Gastrocnemius medialis (tissue), 4 donors: ENCODE measurements at regions not wholly inside any gene's neighbourhood (a gene's known extent, or its start where the extent isn't known, plus 50 kb on each side); places are given as distances from the start of the nearest gene placed in this dataset.

Experiments
- ATAC-seq, 2 donors: fragments of 150-250 bp; one replicate each; pipeline ENCODE4 v1.9.1; 2016
- DNase-seq, 2 donors: peaks; one replicate each; pipeline ENCODE4 v3.0.0-alpha.2; 2019
- H3K27ac ChIP-seq, 4 donors: fragments of 200-600 bp; sonication (generic); 1 replicate in 1 of 4; 2 replicates in 3 of 4; pipeline ENCODE4 v1.5.1; 2016 to 2018; ENCODE audit warnings: mild to moderate bottlenecking in 2 of 4, moderate library complexity in 1 of 4
- H3K27me3 ChIP-seq, 3 donors: fragments of 200-600 bp; sonication (generic) in 2 of 3; 1 replicate in 1 of 3; 2 replicates in 2 of 3; pipeline versions ENCODE4 v1.5.1 to v1.6.0; 2016 to 2019; ENCODE audit warnings: mild to moderate bottlenecking in 1 of 3, moderate library complexity in 1 of 3
- H3K36me3 ChIP-seq, 2 donors: fragments of 200-600 bp; sonication (generic) in 1 of 2; one replicate each; pipeline ENCODE4 v1.5.1; 2017 to 2018
- H3K4me1 ChIP-seq, 2 donors: fragments of 200-600 bp; sonication (generic) in 1 of 2; one replicate each; pipeline ENCODE4 v1.5.1; 2016 to 2017; ENCODE audit warnings: mild to moderate bottlenecking in 2 of 2
- H3K4me3 ChIP-seq, 4 donors: fragments of 200-600 bp; sonication (generic) in 3 of 4; 1 replicate in 1 of 4; 2 replicates in 3 of 4; pipeline ENCODE4 v1.5.1; 2016 to 2019; ENCODE audit warnings: mild to moderate bottlenecking in 2 of 4
- H3K9me3 ChIP-seq, 3 donors: fragments of 200-600 bp; sonication (generic) in 2 of 3; 1 replicate in 1 of 3; 2 replicates in 2 of 3; pipeline ENCODE4 v1.5.1; 2016 to 2019
- POLR2A ChIP-seq, 2 donors: fragments of 450-650 bp; IDR thresholded peaks; one replicate each; pipeline ENCODE4 v1.6.1; 2017; ENCODE audit warnings: antibody characterized with exemption in 2 of 2, mild to moderate bottlenecking in 2 of 2, moderate library complexity in 2 of 2
- in situ Hi-C, 4 donors: fragments of 200-750 bp; cut with MboI; loops; one replicate each; pipeline versions ENCODE4 v1.15.0 to v1.8.0; 2017; ENCODE audit warnings: low sequenced_read_pairs in 4 of 4
- intact Hi-C: fragments of 100-400 bp; cut with DNase I; formaldehyde crosslinking; loops from one replicate; pipeline ENCODE4 v1.15.1; 2023; ENCODE audit warnings: low total_unique reads
- TF ChIP-seq, protein P1 (sequence below), 5 experiments: fragments of 450-650 bp in 3 of 5; fragments of 200-600 bp in 2 of 5; sonication (generic) in 2 of 5; IDR thresholded peaks in 4 of 5; conservative IDR thresholded peaks in 1 of 5; 1 replicate in 4 of 5; 2 replicates in 1 of 5; pipeline ENCODE4 v1.5.1; 2016 to 2019; ENCODE audit warnings: antibody characterized with exemption in 5 of 5, mild to moderate bottlenecking in 3 of 5, moderate library complexity in 3 of 5

DNA sequence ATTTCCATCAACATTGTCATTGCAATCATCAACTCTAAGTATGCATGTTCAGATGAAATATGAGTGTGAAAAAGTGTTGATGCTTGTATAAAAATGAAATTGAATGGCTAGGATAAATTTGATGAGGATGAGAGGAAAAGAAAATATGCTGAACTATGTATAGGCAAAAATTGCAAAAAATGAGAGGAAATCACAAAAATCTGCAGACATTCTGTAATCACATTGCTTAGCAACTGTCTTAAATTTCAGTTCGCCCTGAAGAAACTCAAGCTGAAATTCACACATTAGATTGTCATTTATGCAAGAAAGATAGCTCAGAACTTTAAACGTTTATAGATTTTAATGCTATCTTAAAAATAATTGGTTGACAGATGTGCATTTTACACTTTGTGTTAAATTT lies 1098.8 kb upstream of the IGFBP7 start:
- ATAC-seq, result no peak
- no peak overlapping the region for H3K4me3 ChIP-seq
- no peak for DNase-seq
- H3K27me3 ChIP-seq, result no peaks in the 10 kb centered on the region
- H3K4me1 ChIP-seq, result no peaks in the 10 kb centered on the region
- intact Hi-C loops (no loop called here), in situ Hi-C loops (no loop called here)
- H3K36me3 ChIP-seq, result no peaks in the 10 kb centered on the region
- no peak for TF ChIP-seq POLR2A (IDR thresholded peaks at IDR 0.05)
- TF ChIP-seq, protein P1, sequence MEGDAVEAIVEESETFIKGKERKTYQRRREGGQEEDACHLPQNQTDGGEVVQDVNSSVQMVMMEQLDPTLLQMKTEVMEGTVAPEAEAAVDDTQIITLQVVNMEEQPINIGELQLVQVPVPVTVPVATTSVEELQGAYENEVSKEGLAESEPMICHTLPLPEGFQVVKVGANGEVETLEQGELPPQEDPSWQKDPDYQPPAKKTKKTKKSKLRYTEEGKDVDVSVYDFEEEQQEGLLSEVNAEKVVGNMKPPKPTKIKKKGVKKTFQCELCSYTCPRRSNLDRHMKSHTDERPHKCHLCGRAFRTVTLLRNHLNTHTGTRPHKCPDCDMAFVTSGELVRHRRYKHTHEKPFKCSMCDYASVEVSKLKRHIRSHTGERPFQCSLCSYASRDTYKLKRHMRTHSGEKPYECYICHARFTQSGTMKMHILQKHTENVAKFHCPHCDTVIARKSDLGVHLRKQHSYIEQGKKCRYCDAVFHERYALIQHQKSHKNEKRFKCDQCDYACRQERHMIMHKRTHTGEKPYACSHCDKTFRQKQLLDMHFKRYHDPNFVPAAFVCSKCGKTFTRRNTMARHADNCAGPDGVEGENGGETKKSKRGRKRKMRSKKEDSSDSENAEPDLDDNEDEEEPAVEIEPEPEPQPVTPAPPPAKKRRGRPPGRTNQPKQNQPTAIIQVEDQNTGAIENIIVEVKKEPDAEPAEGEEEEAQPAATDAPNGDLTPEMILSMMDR (IDR thresholded peaks at IDR 0.05 in 4 of 5, conservative IDR thresholded peaks at IDR 0.05 in 1 of 5), result no peak
- no peak overlapping the region for H3K27ac ChIP-seq
- no peaks in the 10 kb centered on the region for H3K9me3 ChIP-seq

DNA sequence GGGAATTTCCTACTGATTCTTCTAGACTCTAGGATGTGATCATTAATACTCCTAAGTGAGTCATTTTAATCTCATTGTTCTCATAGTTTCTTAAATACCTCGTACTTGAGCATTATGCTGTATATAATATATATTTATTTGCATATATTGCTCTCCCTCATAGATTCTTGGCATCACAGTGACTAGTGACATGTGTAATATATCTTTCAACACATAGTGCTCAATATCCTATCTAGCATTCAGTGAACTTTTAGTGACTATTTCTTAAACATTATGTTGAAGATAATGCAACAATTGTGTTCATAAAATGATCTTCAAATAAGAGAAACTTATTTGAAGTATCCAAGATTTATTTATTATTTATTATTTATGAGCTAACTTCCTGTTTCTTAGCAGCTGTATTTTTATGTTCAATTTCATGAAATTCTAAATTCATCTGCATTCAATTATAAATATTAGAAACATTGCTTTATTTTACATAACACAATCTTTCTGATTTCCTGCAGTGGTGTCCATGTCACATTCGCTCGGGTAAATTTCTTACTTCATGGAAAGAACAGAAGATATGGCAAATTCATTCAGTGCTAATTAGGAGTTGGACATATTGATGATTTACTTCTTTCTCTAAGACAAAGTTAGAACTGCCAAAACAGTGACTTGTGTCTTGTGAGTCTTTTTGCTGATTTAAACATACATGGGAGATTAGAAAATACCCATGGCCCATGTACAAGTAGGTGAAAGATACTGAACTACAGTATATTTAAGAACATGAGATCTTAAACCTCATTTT lies 1095.5 kb upstream of the IGFBP7 start:
- no peaks in the 10 kb centered on the region for H3K4me1 ChIP-seq
- no peak for ATAC-seq
- in situ Hi-C loops, result no loop called here
- no peaks in the 10 kb centered on the region for H3K36me3 ChIP-seq
- H3K9me3 ChIP-seq, result no peaks in the 10 kb centered on the region
- no peak for TF ChIP-seq POLR2A (IDR thresholded peaks at IDR 0.05)
- TF ChIP-seq, protein P1 (IDR thresholded peaks at IDR 0.05 in 4 of 5, conservative IDR thresholded peaks at IDR 0.05 in 1 of 5), result no peak
- intact Hi-C loops, result no loop called here
- H3K27ac ChIP-seq, result no peak overlapping the region
- DNase-seq, result no peak
- H3K4me3 ChIP-seq, result no peak overlapping the region
- no peaks in the 10 kb centered on the region for H3K27me3 ChIP-seq

GRCh38 chr4:58192217-58192616 lies 1082.0 kb upstream of the IGFBP7 start:
- intact Hi-C loops (no loop called here), in situ Hi-C loops (no loop called here)
- Histone ChIP-seq H3K4me3 (no peak overlapping the region), H3K27me3 (no peaks in the 10 kb centered on the region), H3K27ac (no peak overlapping the region), H3K4me1 (no peaks in the 10 kb centered on the region), H3K9me3 (no peaks in the 10 kb centered on the region), H3K36me3 (no peaks in the 10 kb centered on the region)
- ATAC-seq (no peak), DNase-seq (no peak)
- TF ChIP-seq POLR2A (IDR thresholded peaks at IDR 0.05), result no peak
- TF ChIP-seq, protein P1 (IDR thresholded peaks at IDR 0.05 in 4 of 5, conservative IDR thresholded peaks at IDR 0.05 in 1 of 5), result no peak

- in situ Hi-C loops, result no loop called here
- no peak overlapping the region for H3K27ac ChIP-seq
- TF ChIP-seq, protein P1 (IDR thresholded peaks at IDR 0.05 in 4 of 5, conservative IDR thresholded peaks at IDR 0.05 in 1 of 5), result no peak
- TF ChIP-seq POLR2A (IDR thresholded peaks at IDR 0.05), result no peak
- ATAC-seq (no peak), DNase-seq (no peak)
- H3K4me3 ChIP-seq, result no peak overlapping the region
- H3K4me1 ChIP-seq, result no peaks in the 10 kb centered on the region
- no peaks in the 10 kb centered on the region for H3K27me3 ChIP-seq
- no peaks in the 10 kb centered on the region for H3K9me3 ChIP-seq
- intact Hi-C loops, result no loop called here
- no peaks in the 10 kb centered on the region for H3K36me3 ChIP-seq
Observed at GRCh38 chr4:58191109-58191508, 1080.9 kb upstream of the IGFBP7 start.

GRCh38 chr4:58188316-58188715 lies 1078.1 kb upstream of the IGFBP7 start:
- Histone ChIP-seq H3K27ac (no peak overlapping the region), H3K4me1 (no peaks in the 10 kb centered on the region), H3K36me3 (no peaks in the 10 kb centered on the region), H3K27me3 (no peaks in the 10 kb centered on the region), H3K4me3 (no peak overlapping the region), H3K9me3 (no peaks in the 10 kb centered on the region)
- TF ChIP-seq POLR2A (IDR thresholded peaks at IDR 0.05), result no peak
- TF ChIP-seq, protein P1 (IDR thresholded peaks at IDR 0.05 in 4 of 5, conservative IDR thresholded peaks at IDR 0.05 in 1 of 5), result no peak
- in situ Hi-C loops, result no loop called here
- intact Hi-C loops, result no loop called here
- ATAC-seq (no peak), DNase-seq (no peak)
